ENCODE measurements at regions not wholly inside any gene's neighbourhood (a gene's known extent, or its start where the extent isn't known, plus 50 kb on each side); places are given as distances from the start of the nearest gene placed in this dataset.
"Not testable (repeated sequence)": the region's sequence is repeated elsewhere in the genome, so short reads cannot be mapped to it uniquely, and the experiment has no call there.

DNA sequence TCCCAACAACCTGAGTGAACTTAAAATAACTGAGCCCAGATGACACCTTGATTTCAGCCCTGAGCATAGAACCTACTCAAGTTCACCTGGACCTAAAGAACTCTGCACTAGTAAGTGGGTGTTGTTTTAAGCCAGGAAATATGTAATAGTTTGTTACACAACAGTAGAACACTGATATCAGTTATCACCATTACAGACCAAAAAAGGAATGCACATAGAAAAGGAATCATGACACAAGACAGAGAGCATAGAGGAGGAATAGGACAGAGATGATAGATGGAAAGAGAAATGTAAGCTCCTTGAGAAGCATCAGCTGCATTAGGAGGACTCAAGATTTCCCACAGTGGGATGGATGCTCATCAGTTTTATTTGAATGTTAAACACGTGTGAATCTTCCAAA is 1096.9 kb upstream of the SEMA6A start:
- in situ Hi-C loops (cut with MboI; ENCODE audit: low sequenced_read_pairs) = no loop called here

DNA sequence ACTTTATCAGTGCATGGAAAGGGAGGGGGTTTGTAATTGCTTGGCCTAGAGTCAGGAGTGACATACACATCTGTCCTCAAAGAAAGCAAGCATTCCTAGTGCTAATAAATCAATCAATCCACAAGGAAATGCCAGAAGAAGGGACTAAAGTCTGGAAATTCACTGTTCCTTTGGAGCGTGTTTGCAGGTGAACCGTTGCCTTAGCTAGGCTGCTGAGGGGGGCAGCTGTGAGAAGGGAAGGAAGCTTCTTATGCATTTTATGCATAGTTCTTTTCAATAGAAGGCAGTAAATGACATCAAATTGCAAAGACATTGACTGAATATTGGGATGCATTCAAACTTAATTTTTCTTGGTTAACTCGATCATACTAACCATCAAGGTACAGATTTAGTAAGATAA is 1092.5 kb upstream of the SEMA6A start:
- in situ Hi-C loops (cut with MboI; ENCODE audit: low sequenced_read_pairs) = no loop called here

DNA sequence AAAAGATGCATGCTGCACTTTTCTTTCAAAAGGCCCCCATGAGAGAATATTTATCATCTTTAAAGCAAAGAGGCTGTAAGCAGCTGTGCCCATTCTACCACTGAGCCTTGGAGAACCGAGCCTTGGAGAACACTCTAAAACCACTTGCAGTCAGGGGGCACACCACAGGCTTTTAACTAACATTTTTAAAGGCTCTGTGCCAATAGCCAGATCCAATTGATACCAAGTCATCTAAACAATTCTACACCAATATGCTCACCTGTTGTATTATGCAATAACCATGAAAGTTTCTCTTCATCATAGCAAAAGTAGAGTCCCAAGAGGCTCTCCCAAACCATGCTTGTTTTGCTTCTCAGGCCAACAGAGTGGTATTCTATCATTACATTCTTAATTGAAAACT is 1090.5 kb upstream of the SEMA6A start:
- in situ Hi-C loops (cut with MboI; ENCODE audit: low sequenced_read_pairs) = no loop called here

DNA sequence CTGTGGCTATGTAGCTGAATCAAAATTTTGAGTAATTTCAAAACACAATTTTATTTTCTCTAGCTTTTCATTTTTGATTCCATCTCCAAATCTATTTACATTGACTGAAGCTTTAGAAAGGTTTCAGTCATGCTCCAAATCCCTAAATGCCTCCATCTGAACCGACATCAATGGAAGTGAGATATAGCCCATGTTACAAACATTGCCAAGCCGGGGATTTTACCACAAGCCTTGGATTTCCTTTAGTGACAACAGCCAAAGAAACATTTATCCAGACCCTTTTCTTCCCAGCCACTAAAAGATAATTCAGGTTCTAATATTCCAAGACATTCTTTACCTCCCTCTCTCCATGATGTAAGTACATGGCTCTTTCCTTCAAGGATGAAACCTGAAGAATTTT is 1087.7 kb upstream of the SEMA6A start:
- in situ Hi-C loops (cut with MboI; ENCODE audit: low sequenced_read_pairs) = no loop called here

- in situ Hi-C loops (cut with MboI; ENCODE audit: low sequenced_read_pairs) = no loop called here
Measured at GRCh38 chr5:117657541-117657940, 1082.9 kb upstream of the SEMA6A start.

- in situ Hi-C loops (cut with MboI; ENCODE audit: low sequenced_read_pairs) = no loop called here
Measured at GRCh38 chr5:117652958-117653280, 1078.3 kb upstream of the SEMA6A start.

- in situ Hi-C loops (cut with MboI; ENCODE audit: low sequenced_read_pairs) = no loop called here
Measured at GRCh38 chr5:117652036-117652957, 1077.7 kb upstream of the SEMA6A start.

GRCh38 chr5:117649821-117650220 is 1075.2 kb upstream of the SEMA6A start:
- in situ Hi-C loops (cut with MboI; ENCODE audit: low sequenced_read_pairs) = no loop called here

DNA sequence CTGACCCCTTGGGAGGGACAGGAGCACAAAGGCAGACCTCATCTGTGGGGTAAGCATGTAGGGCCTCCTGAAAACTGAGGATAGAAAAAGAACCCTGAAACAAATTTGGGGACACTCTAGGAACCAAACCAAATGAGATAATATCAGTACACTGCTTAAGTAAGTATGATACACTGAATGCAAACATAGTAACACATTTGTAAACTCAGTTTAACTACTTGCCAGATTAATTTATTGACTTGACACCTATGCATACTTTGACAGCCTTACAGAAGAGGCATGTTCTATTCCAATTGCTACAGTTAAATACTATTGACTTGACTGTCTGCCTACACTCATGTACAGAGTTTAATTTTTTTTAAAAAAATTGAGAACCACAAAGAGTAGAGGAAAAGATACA is 1070.8 kb upstream of the SEMA6A start:
- in situ Hi-C loops (cut with MboI; ENCODE audit: low sequenced_read_pairs) = no loop called here

DNA sequence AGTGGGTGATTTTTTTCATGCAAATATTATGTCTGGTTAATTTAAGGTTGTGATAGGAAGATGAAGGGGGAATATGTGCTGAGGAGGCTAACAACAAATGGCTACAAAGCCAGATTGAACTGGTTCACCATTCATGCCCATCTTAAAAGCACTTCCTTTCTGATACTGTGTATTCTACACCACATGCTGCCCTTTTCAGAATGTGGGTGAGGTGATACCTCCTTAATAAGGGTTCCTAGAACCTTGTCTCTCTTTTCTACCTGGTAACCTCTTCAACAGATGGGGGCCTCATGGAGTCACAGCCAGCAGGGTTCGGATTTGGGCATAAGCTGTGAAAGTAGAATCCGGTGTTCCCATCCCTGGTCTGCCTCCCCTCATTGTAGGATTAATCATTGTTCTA is 1064.0 kb upstream of the SEMA6A start:
- in situ Hi-C loops (cut with MboI; ENCODE audit: low sequenced_read_pairs) = no loop called here

DNA sequence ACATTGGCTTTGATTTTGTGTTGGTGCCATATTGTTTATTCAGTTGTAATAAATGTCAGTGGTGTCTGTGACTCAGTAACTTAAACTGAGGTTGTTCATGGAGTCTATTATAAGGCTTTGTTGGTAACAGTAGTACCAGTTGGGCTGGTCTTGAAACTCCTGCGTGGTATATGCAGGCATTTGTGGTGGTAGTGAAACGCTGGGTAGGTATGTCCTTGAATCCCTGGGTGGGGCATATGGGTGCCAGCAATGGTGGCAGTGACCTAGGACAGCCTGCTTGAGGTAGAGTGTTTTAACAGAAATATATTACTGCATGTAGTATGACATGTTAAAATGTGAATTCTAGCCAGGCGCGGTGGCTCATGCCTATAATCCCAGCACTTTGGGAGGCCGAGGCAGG is 1058.5 kb upstream of the SEMA6A start:
- in situ Hi-C loops (cut with MboI; ENCODE audit: low sequenced_read_pairs) = no loop called here

DNA sequence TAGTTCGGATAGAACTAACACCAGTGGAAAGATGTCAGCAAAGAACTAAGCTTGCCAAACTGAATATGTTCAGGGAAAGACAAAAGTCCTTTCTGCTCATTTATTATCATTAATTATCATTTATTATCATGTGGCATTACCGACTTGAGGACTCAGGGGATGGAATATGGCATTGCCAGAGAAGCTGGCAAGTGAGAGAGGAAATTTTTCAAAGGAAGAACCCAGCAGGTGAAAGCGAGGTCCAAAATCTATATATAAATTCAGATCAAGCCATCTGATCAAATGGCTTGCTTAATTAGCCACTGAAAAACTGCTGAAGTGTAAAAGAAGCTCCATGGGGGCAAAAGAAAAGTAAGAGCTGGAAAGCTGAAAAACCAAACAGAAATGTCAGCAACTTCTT is 1049.6 kb upstream of the SEMA6A start:
- in situ Hi-C loops (cut with MboI; ENCODE audit: low sequenced_read_pairs) = no loop called here

DNA sequence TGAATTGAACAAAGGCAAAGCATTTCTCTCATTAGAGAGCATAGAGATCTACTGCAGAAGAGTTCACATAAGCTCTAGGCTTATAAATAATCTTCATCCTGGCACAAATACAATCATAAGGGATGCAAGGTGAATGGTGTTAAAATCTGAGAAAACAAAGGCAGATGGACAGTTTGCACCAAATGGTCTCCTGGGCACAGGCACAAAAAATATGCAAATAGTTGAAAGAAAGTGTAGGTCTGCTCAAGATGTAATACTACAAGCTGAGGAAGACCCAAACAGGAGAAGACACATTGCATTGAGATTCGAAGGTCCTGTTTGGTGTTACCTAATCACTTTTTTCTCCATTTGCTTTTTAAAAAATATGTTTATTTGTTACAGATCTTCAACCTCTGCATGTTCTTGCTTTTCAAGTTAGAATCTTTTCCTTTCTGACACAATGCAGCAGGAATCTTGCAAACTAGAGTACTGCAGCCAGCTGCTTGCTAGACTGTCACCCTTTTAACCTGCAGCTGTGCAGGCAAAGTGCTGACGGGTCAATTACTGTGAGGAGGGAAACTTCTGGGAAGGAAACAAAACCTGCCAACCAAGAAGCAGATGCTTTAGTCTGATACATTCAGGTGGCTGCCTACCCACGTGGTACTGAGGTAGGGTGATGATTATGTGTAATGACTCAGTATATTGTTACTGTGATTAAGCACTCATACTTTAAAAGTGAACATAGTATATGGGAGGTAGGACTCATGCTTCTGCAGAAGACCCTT is 1048.6 kb upstream of the SEMA6A start:
- in situ Hi-C loops (cut with MboI; ENCODE audit: low sequenced_read_pairs) = no loop called here

DNA sequence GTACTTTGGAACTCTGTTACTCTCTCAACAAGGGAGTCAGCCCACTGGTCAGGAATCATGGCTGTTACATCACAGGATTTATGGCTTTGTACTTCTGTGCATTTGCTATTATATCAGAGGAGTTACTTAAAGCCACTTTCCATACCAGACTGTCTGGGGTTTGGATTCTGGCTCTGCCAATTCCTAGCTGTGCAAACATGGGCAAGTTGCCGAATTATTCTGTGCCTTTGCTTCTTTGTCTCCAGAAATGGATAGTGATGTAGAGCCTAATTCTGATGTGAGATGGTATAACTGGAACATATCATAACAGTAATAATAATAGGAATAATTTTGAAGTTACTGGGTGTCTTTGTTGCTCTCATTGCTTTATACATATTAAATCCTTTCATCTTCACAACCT is 1047.3 kb upstream of the SEMA6A start:
- in situ Hi-C loops (cut with MboI; ENCODE audit: low sequenced_read_pairs) = no loop called here

DNA sequence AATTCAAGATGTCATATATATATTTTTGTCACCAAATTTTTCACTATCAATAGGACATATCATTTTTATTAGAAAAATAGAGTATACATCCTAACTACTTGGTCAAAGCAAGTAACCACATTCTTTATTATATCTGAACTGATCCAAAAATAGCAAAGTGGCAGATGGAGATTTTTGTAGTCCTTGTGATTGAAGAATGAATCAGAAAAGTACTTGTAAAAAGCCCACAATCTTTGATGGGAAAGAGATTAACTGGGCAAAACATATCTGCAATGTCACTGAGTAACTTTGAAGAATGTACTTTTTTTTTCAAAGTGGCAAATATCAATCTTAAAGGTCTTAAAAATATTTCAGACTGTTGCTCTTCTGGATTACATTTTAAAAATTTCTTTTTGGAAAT is 1040.6 kb upstream of the SEMA6A start:
- in situ Hi-C loops (cut with MboI; ENCODE audit: low sequenced_read_pairs) = no loop called here

- in situ Hi-C loops (cut with MboI; ENCODE audit: low sequenced_read_pairs) = no loop called here
Measured at GRCh38 chr5:117614408-117614807, 1039.8 kb upstream of the SEMA6A start.

DNA sequence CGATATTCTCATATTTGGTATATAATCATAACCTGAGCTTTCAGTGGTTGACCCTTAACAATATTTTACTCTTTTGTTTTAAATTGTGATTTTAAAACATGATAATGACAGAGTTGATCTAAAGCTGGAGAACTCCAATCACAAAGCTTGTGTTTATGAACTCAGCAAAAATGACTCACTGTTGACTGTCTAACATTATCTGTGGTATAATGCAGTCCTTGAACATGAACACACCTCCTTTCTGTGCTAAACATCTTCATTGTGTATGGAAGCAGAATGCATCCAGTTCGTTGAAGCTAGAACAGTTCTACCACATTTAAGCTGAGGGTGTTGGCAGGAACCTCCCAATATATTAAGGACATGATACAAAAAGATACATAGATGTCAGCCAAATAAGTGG is 1030.2 kb upstream of the SEMA6A start:
- in situ Hi-C loops (cut with MboI; ENCODE audit: low sequenced_read_pairs) = no loop called here

- in situ Hi-C loops (cut with MboI; ENCODE audit: low sequenced_read_pairs) = not testable (repeated sequence)
Measured at GRCh38 chr5:117599811-117600210, 1025.2 kb upstream of the SEMA6A start.

DNA sequence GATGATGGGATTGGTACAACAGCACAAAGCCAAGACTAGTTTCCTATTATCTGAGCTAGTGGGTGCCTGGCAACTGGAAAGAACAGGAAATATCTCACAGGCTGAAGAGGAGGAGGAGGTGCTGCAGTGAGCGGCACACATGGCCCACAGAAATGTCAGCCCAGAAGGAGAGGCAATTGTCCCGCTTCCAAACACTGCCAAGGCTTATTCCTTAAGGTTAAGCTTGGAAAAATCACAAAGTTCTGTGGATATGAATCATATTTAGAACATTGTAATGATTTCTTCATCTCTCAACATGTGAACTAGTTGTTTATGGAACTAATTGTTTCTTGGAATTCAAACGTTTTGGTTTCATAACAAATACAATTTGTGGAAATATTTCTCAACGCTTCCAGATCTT is 1019.5 kb upstream of the SEMA6A start:
- in situ Hi-C loops (cut with MboI; ENCODE audit: low sequenced_read_pairs) = no loop called here

DNA sequence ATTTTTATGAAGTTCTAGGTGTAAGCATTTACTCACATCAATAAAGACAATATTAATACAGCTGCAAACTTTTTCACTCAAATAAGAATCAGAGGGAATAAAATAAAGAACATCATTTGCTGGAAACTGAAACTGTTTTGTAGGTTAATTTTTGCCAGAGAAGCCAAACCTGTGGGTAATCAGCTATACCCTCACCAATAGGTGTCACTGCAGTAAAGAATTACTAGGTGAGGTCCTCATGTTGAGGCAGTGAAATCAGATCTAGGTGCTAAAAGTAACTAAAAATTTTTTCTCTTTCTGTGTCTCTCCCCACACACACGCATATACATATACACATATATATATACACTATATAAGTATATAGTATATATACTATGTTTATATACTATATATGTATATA is 1016.3 kb upstream of the SEMA6A start:
- in situ Hi-C loops (cut with MboI; ENCODE audit: low sequenced_read_pairs) = no loop called here

DNA sequence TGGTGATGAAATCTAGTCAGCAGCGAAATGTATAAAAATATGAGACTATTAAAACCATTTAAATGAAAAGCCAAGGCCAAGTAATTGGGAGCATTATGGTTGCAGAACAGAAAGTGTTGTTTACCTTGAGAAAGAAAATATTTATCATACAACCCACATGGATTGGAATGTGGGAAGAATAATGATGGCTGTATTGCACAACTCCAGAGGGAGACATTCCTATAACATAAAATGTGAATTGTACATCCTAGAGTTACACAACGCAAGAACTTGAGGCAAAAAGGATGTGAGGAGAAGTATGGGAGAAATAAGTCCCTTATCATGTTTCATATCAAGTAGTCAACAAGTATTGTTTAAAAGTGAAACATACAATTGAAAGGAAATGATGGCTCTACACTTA is 1014.0 kb upstream of the SEMA6A start:
- in situ Hi-C loops (cut with MboI; ENCODE audit: low sequenced_read_pairs) = no loop called here

DNA sequence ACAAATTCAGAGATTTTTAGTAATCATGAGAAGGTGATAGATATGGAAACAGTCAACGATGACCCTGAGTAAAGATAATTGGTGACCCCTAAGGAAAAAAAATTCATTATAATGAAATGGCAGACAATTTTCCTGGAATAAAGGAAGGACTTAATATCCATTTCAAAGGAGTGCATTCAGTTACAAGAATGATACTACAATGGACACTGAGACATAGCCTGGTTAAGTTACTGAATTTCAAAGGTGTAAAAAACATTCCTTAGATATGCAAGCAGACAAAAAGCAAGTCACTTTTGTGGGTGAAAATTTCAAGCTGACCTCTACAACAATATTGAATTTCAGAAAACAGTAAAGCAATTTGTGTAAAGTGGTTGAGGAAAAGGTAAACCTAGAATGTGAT is 1012.5 kb upstream of the SEMA6A start:
- in situ Hi-C loops (cut with MboI; ENCODE audit: low sequenced_read_pairs) = no loop called here
